ENCODE measurements at regions not wholly inside any gene's neighbourhood (a gene's known extent, or its start where the extent isn't known, plus 50 kb on each side); places are given as distances from the start of the nearest gene placed in this dataset.

DNA sequence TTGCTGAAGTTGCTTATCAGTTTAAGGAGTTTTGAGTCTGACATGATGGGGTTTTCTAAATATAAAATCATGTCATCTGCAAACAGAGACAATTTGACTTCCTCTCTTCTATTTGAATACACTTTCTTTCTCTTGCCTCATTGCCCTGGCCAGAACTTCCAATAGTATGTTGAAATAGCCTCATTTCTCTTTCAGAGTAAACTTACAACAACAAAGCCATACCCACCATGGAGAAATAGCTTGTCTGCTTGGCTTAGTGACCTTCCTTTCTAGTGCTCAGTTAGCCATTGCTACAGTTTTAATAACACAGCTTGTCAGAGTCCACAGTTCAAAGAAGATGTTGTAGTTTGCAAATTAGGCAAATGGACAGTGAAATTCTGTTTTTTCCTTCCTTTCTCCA lies 228.0 kb downstream of the ETAA1 start:
- DNase-seq, result no peak

DNA sequence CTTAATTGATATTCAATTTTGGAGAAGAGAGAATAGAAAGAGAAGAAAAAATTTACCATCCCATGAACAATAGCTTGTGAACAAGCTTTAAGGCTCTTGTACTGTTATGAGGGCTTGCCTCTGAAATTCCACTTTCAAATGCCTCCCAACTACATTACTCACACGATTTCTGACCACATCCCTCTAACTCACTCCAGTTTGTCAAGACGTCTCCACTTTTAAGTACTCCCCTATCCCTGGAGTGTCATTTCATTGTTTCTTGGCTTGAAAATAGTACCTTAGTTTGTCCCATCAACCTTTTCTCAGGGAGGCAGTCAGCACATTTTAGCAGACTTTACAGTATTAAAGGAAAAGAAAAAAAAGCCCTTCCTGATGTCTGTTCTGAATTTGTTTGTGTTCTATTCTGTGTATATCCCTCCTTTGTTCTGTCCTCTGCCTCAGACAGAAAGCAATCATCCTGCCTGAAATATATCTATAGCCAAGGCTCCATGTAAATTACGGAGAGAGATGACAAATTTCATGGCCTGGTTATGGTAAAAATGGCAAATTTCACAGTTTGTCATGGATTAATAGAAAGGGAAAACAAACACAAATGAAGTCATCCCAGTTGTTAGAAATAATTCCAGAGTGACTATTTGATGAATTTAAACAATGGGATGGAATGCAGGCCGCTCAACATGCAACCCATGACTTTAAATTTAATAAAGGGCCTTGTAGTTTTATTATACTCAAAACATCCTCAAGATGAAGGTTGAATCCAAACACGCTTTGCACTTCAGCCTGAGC lies 228.8 kb downstream of the ETAA1 start:
- DNase-seq, result no peak

DNA sequence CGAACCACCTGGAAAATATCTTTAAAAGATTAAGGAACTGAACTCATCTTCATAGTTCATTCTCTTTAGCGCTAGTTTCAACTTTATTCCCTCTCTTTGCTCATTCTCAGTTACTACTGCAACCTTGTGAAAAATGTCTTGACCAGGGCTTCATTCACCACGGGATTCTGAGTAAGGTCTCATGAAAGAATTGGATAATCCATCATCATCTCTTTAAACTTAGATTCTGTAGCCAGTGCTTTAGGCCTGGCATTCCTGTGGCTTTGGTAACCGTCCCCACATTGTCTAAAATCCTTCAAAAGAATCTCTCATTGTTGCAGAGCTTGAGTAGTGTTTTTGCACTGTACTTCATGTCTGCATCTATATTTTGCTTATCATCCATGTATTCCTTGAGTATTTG lies 229.5 kb downstream of the ETAA1 start:
- no peak for DNase-seq

DNA sequence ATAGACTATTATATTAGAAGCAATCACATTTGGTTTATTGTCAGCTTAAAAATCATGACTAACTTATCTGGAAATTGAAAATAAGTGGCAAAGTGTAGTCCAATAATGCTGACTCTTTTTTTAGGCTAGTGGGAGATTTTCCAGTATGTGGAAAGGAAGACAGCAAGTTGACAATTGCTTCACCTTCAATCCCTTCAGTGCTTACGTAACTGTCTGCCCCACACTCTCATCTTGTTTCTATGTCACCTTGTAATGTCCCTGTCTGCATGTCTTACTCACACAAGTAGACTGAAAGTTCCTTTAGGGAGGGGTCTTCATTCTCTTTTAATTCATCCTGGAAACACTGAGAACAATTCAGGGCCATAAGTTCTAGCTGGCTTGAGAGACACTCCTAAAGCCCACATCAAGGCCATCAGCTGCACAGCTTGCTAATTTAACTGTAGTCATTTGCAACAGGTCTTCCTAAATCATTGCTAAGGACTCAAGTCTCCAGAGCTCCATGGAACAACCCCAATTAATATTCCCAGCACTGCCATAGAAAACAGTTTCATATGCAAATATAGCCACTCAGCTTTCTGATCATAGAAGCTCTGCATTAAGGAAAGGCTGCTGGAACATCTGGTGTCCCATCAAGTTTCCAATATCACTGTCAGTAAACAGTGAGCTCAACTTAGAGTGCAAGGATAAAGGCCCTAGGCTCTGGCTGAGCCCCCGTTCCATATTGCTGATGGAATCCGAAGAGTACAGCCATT lies 230.5 kb downstream of the ETAA1 start:
- no peak for DNase-seq

DNA sequence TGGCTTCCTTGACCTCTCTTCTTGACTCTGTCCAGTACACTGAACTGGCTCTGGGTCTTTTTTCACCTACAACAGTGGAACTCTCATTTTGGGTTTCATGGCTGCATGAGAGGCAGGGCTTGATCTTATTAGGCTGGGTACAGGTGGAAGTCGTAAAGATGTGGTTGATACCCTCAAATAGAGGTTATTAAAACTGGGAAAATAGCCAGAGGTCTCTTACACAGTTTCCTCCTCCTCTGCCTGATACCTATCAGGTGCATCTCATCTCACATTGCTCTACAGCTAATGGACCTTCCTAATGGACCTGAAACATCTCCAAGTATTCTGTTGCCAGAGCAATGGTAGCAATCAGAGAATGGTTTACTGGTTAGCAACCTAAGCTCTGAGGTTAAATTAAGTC lies 231.8 kb downstream of the ETAA1 start:
- no peak for DNase-seq

DNA sequence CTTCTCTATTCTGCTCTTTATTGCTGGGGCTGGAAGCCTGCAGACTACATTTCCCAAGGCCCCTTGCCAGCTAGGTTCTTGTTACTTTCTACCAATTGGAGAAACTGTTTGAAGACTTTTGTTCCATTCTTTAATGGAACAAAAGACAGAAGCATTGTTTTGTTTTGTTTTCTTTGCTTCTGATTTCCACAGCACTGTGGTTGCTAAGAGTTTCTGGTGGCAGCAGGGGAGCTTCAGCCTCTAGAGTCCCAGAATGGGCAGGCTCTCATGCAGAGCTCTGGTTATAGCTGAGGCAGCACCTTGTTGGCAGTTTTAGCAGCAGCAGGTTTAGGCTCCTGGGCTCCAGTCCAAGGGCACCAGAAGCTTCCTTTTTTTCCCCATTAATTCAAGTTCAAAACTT lies 234.3 kb downstream of the ETAA1 start:
- no peak for DNase-seq

DNA sequence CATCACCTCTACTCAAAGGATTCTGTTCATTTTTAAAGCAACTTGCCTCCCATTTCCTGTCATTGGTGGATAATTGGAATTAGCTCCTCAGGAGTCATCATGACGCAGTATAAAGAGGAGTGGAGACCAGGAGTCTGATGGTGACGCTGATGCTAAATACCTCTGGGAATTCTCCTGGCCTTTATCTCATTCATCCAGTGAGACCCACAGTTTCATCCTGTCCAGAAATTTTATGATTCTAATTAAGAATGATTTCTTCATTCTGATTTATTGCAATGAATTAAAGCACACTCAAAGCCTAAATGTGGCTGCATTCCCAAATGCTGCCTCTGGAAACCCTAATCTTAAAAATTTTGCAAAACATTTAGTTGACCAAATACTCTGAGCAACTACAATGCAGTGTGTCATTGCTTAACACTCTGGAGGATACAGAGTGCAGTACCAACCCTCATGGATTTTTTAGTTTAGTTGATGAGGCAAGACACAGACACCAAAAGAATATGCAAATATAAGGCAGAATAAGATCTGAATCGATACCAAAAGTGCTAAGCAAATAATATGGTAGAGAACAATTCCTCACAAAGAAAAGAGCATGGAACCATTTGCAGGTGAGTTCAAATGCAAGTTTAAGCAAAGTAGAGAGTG lies 236.2 kb downstream of the ETAA1 start:
- no peak for DNase-seq

DNA sequence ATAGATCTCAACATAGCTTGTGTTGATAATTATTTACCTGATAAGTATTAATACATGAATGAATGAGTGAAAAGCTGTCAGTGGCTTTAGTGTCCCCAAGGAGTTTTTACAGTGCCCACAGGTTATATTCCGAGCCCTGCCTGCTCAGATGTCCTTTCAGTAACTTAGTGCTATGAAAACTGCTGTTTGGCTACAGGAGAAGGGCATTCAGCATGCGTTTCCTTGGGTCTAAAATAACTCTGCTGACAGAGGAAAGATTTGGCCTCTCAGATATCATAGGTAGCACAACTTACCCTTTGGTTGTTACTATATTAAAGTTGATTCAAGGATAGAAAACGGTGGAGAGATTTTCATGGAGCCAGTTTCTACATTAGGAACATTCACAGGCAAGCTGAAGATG lies 241.0 kb downstream of the ETAA1 start:
- DNase-seq, result no peak

DNA sequence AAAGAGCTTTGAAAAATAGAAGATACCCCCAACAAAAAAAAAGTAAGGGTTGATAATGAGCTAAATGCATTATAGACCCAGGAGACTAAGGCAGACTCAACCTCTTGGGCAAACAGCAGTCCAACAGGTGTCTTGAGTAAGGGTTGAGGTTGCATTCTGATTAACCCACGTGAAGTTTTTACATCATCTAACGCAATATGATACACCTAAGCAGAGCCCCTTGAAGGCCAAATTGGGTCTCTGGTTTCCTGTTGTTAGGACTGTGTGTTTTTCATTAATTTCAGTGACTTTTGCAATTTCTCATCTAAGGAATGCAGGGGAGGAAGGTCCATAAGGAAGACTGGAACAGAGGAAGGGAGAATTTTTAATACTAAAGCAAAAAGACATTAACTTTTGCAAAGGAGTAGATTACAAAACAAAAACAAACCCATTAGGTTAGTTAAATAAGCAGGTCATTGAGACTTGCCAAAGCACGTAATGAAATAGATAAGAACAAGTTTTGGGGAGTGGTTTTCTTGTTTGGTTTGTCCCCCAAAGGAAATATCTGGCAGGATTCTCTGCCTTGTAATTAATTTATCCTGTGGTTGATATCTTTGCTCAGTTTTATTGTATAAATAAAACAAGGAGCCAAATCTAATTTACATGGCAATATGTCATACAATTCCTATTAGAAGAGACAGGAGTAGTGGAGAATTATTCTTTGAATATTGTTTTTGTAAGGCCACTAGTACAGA lies 244.3 kb downstream of the ETAA1 start:
- no peak for DNase-seq

DNA sequence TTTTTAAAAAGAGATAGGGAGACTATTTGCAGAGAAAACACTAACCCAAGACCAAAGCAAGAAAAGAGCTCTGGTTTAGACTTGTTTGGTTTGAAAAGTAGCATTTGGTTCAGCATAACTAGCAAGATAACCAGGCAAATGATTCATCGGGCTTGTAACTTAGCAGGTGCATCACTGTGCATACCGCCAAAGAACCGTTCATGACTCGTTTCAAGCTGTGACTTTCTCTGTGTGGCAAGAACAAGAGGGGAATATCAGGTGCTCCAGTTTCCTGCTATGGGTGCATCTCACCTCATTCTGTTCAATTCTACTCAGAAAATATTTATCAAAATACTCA lies 244.9 kb downstream of the ETAA1 start:
- no peak for DNase-seq

DNA sequence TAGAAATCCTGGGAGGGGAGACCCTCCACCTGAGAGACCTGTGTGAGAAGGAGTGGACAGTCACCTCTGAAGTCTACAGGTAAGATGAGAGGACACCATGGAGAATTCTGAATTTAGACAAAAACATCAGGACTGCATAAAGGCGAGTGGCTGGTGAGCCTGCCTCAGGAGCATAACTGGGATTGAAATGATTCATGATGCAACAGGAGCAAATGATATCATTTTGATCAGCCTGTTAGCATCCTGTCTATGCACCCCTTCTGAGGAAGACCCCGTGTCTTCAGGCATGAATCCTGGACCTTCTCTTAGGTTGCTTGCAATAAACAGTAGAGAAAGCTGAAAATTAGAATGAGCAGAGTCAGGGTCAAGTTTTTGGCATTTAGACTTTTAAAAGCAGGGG lies 245.8 kb downstream of the ETAA1 start:
- no peak for DNase-seq

DNA sequence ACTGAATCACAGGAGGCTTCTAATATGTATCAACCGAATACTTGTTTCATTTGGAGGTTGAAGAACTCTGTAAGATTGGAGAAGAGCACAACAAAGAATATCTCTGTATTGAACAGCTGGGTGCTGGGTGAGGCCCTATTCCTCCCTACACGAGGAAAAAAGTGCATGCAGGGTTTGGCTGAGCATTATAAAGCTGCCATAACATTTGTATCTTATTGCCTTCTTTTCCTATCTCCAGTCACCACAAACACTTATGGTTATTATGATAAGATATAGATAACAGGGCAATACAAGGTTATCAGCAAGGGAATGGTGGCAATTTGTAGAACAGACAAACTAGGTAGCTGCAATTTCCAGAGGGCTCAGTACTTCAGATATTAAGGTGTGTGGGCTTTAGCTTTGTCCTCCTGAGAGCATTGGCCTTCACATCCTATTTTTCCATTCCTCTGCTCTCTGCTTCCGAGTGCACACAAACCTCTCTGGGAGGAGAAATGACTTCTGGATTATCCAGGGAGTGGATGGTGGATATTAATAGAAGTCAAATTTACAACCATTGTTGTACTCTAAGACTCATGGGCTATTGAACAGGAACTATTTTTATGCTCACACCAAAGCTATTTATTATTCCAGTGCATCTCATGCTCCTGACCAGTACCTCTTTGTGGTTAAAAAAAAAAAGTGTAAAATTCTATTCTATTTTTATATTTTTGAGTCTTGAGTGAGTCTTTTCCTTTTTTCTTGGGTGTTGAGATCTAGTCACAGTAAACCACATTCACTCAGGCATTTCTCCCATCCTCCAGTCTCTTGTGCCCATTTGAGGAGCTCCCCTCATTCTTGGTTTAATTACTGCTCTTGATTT lies 248.4 kb downstream of the ETAA1 start:
- DNase-seq, result no peak

DNA sequence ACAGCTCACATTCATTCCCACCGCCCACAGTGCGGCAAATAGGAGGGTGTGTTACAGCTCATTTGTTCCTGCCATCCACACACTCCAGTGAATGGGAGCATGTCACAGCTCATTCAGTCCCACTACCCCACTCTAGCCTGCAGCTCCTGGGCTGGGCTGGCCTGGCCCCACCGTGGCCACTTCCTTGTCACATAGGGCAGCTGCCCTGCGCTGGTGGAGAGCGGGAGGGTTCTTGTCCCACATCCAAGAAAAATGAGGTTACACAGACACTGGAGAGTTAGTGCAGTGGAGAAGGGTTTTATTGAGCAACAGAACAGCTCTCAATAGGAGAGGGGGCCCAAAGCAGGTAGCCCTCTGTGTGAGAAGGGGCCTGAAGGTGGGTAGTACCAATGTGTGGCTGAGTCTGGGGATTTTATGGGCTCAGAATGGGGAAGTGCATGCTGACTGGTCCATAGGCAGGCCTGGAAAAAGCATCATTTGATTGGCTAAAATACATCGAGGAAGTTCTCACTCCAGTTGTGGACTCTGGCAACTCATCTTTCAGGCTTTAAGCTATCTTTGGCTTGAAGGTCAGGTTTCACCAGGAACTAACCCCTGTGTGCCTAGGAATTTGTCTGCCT lies 249.7 kb downstream of the ETAA1 start:
- DNase-seq, result no peak

DNA sequence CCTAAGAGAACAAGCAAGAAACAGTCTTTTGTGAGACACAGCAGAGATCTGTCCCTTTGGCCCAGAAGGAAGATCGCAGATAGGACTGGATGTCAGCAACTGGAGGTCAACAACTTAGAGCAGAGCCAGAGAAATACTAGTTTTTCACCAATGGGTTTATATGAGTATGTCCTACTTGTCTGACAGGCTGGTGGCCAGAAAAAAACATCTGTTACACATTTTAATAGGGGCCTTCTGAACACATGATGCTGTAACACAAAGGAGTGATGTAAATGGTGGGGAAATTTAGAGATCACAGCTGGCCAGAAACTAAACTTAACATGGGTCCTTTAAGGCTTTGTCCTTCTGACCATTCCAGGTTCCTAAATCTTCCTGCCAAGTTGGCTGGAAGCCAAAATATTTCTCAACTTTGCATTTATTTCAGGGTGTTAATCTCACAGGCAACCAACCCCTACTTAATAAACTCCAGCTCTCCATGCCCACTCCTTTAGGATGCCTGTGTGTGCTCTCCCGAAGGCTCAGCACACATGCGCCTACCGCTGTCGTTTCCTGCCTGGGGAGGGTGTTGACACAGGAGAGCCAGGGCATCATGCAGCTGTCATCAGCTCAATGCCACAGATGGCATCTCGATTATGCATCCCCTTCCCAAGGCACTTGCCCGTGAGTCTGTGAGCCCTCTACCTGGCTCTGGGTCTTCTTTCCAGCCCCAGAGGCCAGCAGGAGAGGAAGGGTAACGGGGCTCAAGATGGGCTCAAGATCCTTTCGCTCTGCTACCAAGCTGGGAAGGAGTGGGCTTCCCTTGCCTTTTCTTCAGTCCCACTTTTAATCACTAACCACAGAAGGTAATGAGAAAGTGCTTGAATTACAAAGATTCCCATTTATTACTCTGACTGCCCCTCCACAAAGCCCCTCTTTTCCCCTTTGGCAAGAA lies 252.5 kb downstream of the ETAA1 start:
- peak; percentile 91 for DNase-seq

DNA sequence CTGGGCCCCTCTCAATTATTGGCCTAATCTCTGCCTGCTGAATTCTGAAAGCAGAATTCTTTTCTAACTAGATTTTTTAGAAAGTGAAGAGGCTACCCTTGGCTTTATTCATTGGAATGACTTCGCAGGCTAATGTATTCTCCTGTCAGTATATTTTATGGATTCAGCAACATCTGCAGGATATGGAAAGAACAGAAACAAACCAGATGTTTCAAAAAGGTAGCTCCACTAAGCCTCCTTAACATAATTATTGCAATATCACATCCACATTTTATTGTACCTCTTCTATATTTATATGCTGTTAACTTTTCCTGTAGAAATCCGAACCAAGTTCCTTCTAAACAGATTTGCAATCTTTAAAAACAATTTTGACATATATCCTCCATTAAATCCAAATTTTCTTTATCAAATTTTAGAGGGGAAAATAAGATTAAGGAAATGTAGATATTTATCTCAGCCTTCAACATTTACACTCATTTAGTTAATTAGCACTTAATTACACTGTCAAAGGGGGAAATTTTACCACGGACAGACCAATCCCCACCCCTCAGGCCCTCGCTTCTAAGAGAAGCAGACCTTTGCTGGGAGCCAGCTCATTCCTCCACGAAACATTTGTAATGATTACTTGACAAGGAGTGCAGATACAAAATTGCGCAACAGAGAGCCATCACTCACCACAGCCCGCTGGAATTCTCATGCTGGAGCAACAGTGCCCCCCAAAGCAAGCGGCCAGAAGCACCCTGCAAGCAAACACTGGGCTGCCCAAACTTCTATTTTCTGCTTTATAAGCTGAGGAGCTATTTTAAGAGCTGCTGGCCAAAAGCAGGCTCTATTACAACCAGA lies 253.4 kb downstream of the ETAA1 start:
- peak; percentile 90 for DNase-seq

DNA sequence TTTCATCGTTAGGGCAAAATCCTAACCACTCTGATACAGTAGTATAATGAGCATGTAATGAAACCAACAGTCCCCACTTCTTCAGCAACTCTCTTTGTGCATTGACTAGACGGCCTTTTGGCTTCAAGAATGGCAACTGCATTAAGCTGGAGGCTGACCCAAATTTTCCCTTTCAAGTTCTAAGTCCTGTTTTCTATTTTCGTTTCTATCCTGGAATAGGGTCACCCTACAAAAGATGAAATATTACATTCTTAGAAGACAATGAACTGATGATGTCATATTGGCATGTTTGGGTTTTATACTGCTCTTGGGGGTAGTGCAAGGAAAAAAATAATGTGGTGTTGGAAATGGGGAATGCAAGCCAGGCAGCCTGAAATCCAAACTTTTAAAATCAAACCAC lies 254.4 kb downstream of the ETAA1 start:
- DNase-seq, result peak; percentile 31

DNA sequence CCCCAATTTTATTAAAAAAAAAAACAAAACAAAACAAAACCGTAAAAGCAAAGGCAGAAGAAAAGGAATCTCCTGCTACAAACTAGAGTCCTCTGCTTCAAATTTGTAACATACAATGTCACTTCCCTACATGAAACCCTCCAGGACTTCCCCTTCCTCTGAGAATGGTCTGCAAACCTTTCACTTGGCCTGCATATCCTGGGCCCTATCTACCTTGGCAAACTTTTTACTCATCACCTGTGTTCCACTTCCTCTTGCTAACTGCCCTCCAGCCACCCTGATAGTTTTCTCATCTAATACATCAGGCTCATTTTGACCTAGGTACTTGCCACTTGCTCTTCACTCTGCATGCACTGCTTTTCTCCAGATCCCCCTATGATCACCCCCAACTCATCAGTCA lies 255.5 kb downstream of the ETAA1 start:
- no peak for DNase-seq

DNA sequence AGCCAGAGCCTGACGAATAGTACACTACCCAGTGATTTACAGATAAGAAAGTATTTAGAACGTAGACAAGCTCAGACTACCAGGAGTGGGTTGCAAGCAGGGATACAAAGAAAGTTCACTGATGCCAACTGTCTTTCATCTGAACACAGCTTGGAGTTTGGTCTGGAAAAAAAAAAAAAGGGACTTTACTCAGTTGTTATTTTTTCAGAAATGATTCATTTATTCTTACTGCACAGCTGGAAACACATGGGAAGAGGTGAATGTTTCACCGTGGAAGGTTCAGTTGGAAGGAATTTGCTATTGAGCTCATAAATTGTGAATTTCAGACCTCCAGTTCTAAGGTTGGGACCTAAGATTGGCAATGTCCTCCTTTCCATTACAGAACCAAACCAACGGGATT lies 259.7 kb downstream of the ETAA1 start:
- no peak for DNase-seq

DNA sequence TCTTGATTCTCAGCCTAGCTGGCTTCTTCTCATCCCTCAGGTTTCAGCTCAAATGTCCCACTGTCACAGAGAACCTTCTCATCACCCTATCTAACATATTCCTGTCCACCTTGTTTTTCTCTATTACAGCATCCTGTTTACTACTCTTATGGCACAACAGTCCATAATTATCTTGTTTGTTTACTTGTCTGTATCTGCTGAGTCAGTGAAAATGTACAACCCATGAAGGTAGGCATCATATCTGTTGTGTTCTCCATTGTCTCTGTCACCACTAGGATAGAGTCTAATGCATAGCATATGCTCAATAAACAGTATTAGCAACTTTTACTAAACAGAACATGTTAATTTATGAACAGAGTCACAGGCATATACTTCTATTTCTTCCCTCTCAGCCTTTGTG lies 261.7 kb downstream of the ETAA1 start:
- DNase-seq, result no peak

Measured in hindlimb muscle (tissue), 1 donor.